H9 (cell line): ENCODE measurements at regions not wholly inside any gene's neighbourhood (a gene's known extent, or its start where the extent isn't known, plus 50 kb on each side); places are given as distances from the start of the nearest gene placed in this dataset.

Source experiments
- DNase-seq: peaks from one replicate; pipeline ENCODE4 v3.0.0-alpha.2; 2017
- H2AFZ ChIP-seq: one replicate; pipeline ENCODE4 v1.6.1; 2013; ENCODE audit warnings: mild to moderate bottlenecking, low read length, control low read depth, moderate library complexity
- H2AK5ac ChIP-seq: 2 replicates; pipeline ENCODE4 v1.6.1; 2013; ENCODE audit warnings: low read length, control low read depth, mixed read lengths; ENCODE audit not compliant: insufficient read length
- H2BK120ac ChIP-seq: one replicate; pipeline ENCODE4 v1.6.1; 2013; ENCODE audit warnings: low read depth, mild to moderate bottlenecking, low read length, control low read depth, inconsistent platforms; ENCODE audit not compliant: poor library complexity, severe bottlenecking
- H2BK12ac ChIP-seq: 2 replicates; pipeline ENCODE4 v1.6.1; 2013; ENCODE audit warnings: low read length, control low read depth, mixed read lengths, low read depth; ENCODE audit not compliant: insufficient read length
- H2BK15ac ChIP-seq: 2 replicates; pipeline ENCODE4 v1.6.1; 2013; ENCODE audit warnings: low read depth, low read length, control low read depth
- H2BK20ac ChIP-seq: one replicate; pipeline ENCODE4 v1.6.1; 2013; ENCODE audit warnings: low read depth, mild to moderate bottlenecking, low read length, control low read depth, inconsistent platforms; ENCODE audit not compliant: poor library complexity, severe bottlenecking
- H2BK5ac ChIP-seq: 2 replicates; pipeline ENCODE4 v1.6.1; 2013; ENCODE audit warnings: low read length, control low read depth, mixed read lengths; ENCODE audit not compliant: insufficient read length
- H3K14ac ChIP-seq: 2 replicates; pipeline ENCODE4 v1.6.1; 2013; ENCODE audit warnings: low read length, control low read depth; ENCODE audit not compliant: insufficient read depth
- H3K18ac ChIP-seq: 2 replicates; pipeline ENCODE4 v1.6.1; 2013; ENCODE audit warnings: low read depth, mild to moderate bottlenecking, mixed read lengths, low read length, control low read depth; ENCODE audit not compliant: insufficient read length
- H3K23ac ChIP-seq: 2 replicates; pipeline ENCODE4 v1.6.1; 2013; ENCODE audit warnings: low read length, control low read depth, mixed read lengths, low read depth; ENCODE audit not compliant: insufficient read length
- H3K23me2 ChIP-seq: 2 replicates; pipeline ENCODE4 v1.6.1; 2013; ENCODE audit warnings: low read depth, mild to moderate bottlenecking, mixed read lengths, low read length, control low read depth; ENCODE audit not compliant: insufficient read length, poor library complexity, severe bottlenecking
- H3K27ac ChIP-seq: 2 replicates; pipeline ENCODE4 v1.5.1; 2013; ENCODE audit warnings: low read length, control low read depth, mixed read lengths, low read depth; ENCODE audit not compliant: insufficient read length
- H3K27me3 ChIP-seq: 2 replicates; pipeline ENCODE4 v1.6.1; 2013; ENCODE audit warnings: low read length, control low read depth, inconsistent platforms; ENCODE audit not compliant: insufficient read depth
- H3K4ac ChIP-seq: 2 replicates; pipeline ENCODE4 v1.6.1; 2013; ENCODE audit warnings: low read depth, mild to moderate bottlenecking, control low read depth, inconsistent platforms, low read length, moderate library complexity
- H3K4me1 ChIP-seq: 2 replicates; pipeline ENCODE4 v1.6.1; 2013; ENCODE audit warnings: low read length, control low read depth, inconsistent platforms; ENCODE audit not compliant: insufficient read depth
- H3K4me2 ChIP-seq: 2 replicates; pipeline ENCODE4 v1.6.1; 2013; ENCODE audit warnings: low read length, control low read depth, mixed read lengths; ENCODE audit not compliant: insufficient read length, insufficient read depth
- H3K56ac ChIP-seq: 2 replicates; pipeline ENCODE4 v1.6.1; 2013; ENCODE audit warnings: low read depth, mild to moderate bottlenecking, mixed read lengths, low read length, control low read depth; ENCODE audit not compliant: insufficient read length
- H3K79me1 ChIP-seq: 2 replicates; pipeline ENCODE4 v1.6.1; 2013; ENCODE audit warnings: low read depth, mild to moderate bottlenecking, moderate library complexity, low read length, control low read depth, inconsistent platforms; ENCODE audit not compliant: insufficient read depth, poor library complexity, severe bottlenecking
- H3K79me2 ChIP-seq: 2 replicates; pipeline ENCODE4 v1.6.1; 2013; ENCODE audit warnings: low read length, control low read depth, inconsistent platforms; ENCODE audit not compliant: insufficient read depth
- H3K9ac ChIP-seq: 2 replicates; pipeline ENCODE4 v1.6.1; 2013; ENCODE audit warnings: low read length, control low read depth, mixed read lengths; ENCODE audit not compliant: insufficient read length; ENCODE audit errors: extremely low read depth
- H3K9me3 ChIP-seq: one replicate; pipeline ENCODE4 v1.6.1; 2013; ENCODE audit warnings: low read depth, low read length, inconsistent platforms; ENCODE audit not compliant: control insufficient read depth
- H3T11ph ChIP-seq: one replicate; pipeline ENCODE4 v1.6.1; 2013; ENCODE audit warnings: mild to moderate bottlenecking, low read length, control low read depth, inconsistent platforms
- H4K20me1 ChIP-seq: one replicate; pipeline ENCODE4 v1.6.1; 2013; ENCODE audit not compliant: control insufficient read depth, insufficient read length, insufficient read depth
- H4K5ac ChIP-seq: 2 replicates; pipeline ENCODE4 v1.6.1; 2013; ENCODE audit warnings: low read depth, mild to moderate bottlenecking, mixed read lengths, low read length, control low read depth; ENCODE audit not compliant: insufficient read length
- H4K8ac ChIP-seq: replicated peaks from 2 replicates; pipeline ENCODE4 v1.6.1; 2013; ENCODE audit warnings: low read length, control low read depth, mixed read lengths, low read depth; ENCODE audit not compliant: insufficient read length
- H4K91ac ChIP-seq: 2 replicates; pipeline ENCODE4 v1.6.1; 2013; ENCODE audit warnings: low read depth, mild to moderate bottlenecking, moderate library complexity, mixed read lengths, low read length, control low read depth; ENCODE audit not compliant: insufficient read length
- H3K27ac Mint-ChIP-seq, 3 experiments: 2 replicates in 2 of 3; 3 replicates in 1 of 3; pipeline ENCODE4 v1.8.0; 2020 to 2021; ENCODE audit warnings: mixed read lengths in 3 of 3, mild to moderate bottlenecking in 1 of 3, moderate library complexity in 1 of 3
- H3K27me3 Mint-ChIP-seq: 2 replicates; pipeline ENCODE4 v1.8.0; 2021; ENCODE audit warnings: low read depth, mild to moderate bottlenecking, moderate library complexity, mixed read lengths
- H3K36me3 Mint-ChIP-seq, 3 experiments: 2 replicates in 2 of 3; 3 replicates in 1 of 3; pipeline ENCODE4 v1.8.0; 2020 to 2021; ENCODE audit warnings: low read depth in 3 of 3, mixed read lengths in 3 of 3; ENCODE audit not compliant: insufficient read depth in 1 of 3
- H3K4me1 Mint-ChIP-seq, 2 experiments: 2 replicates each; pipeline ENCODE4 v1.8.0; 2020; ENCODE audit warnings: mixed read lengths in 2 of 2
- H3K4me3 Mint-ChIP-seq, 2 experiments: 2 replicates in 1 of 2; 3 replicates in 1 of 2; pipeline ENCODE4 v1.8.0; 2020 to 2021; ENCODE audit warnings: mild to moderate bottlenecking in 2 of 2, mixed read lengths in 2 of 2, moderate library complexity in 1 of 2
- H3K9me3 Mint-ChIP-seq, 2 experiments: 2 replicates in 1 of 2; 3 replicates in 1 of 2; pipeline ENCODE4 v1.8.0; 2020; ENCODE audit warnings: mild to moderate bottlenecking in 2 of 2, mixed read lengths in 2 of 2, moderate library complexity in 1 of 2
- WGBS: extraction: QIAGEN DNeasy Blood & Tissue Kit; methylation state at CpG from one replicate; pipeline ENCODE4 v1.1.7; 2013; ENCODE audit warnings: missing lambda C conversion rate, low lambda C conversion rate, mixed read lengths; ENCODE audit not compliant: insufficient read length; ENCODE audit errors: extremely low coverage; 5-methylcytosine and 5-hydroxymethylcytosine counted together
- TF ChIP-seq, protein P1 (sequence below): fragments of 200-600 bp; sonication (generic); conservative IDR thresholded peaks from 3 replicates; pipeline ENCODE4 v1.8.0; 2021; ENCODE audit warnings: antibody characterized with exemption, mild to moderate bottlenecking

DNA sequence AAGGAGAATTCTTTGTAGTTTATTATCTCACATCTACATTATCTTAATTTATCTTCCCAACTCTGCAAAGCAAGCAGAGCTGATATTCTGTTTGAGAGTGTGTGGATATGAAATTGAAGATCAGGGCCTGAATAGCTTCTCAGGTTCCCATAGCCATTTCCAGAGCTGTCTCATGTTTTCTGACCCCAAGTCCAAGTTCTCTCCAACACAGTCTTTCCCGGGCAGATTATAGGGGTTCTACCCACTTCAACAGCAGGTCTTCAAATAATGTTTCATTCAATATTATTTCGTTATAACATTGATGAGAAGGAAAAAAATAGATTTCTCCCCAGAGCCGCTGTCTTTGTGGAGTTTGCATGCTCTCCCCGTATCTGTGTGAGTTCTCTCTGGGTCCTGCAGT lies 234.9 kb downstream of the ENC1 start:
- no peaks in the 10 kb centered on the region for H3K23me2 ChIP-seq
- no peak overlapping the region for H3K14ac ChIP-seq
- peaks cover 8% of the 10 kb centered on the region for H3K27me3 Mint-ChIP-seq
- no peak overlapping the region for H3K9ac ChIP-seq
- H3K27ac ChIP-seq, result no peak overlapping the region
- H3K9me3 Mint-ChIP-seq, result no peaks in the 10 kb centered on the region
- no peak overlapping the region for H4K8ac ChIP-seq
- H4K91ac ChIP-seq, result no peak overlapping the region
- WGBS, result no CpG with 5 or more reads among the region's 4 CpGs
- no peaks in the 10 kb centered on the region for H3K79me1 ChIP-seq
- H2BK5ac ChIP-seq, result no peak overlapping the region
- no peak overlapping the region for H3K4ac ChIP-seq
- H2BK20ac ChIP-seq, result no peak overlapping the region
- no peak overlapping the region for H2BK12ac ChIP-seq
- H2BK15ac ChIP-seq, result no peak overlapping the region
- TF ChIP-seq, protein P1, sequence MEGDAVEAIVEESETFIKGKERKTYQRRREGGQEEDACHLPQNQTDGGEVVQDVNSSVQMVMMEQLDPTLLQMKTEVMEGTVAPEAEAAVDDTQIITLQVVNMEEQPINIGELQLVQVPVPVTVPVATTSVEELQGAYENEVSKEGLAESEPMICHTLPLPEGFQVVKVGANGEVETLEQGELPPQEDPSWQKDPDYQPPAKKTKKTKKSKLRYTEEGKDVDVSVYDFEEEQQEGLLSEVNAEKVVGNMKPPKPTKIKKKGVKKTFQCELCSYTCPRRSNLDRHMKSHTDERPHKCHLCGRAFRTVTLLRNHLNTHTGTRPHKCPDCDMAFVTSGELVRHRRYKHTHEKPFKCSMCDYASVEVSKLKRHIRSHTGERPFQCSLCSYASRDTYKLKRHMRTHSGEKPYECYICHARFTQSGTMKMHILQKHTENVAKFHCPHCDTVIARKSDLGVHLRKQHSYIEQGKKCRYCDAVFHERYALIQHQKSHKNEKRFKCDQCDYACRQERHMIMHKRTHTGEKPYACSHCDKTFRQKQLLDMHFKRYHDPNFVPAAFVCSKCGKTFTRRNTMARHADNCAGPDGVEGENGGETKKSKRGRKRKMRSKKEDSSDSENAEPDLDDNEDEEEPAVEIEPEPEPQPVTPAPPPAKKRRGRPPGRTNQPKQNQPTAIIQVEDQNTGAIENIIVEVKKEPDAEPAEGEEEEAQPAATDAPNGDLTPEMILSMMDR, result no peak
- no peaks in the 10 kb centered on the region for H4K20me1 ChIP-seq
- H3K9me3 ChIP-seq, result no peaks in the 10 kb centered on the region
- H3K4me1 Mint-ChIP-seq, result no peaks in the 10 kb centered on the region
- no peaks in the 10 kb centered on the region for H3K27me3 ChIP-seq
- no peak overlapping the region for H3K4me3 Mint-ChIP-seq
- H3K36me3 Mint-ChIP-seq, result no peaks in the 10 kb centered on the region; a peak in 1 of 7 replicates
- H3K18ac ChIP-seq, result no peak overlapping the region
- H2AFZ ChIP-seq, result no peak overlapping the region
- no peaks in the 10 kb centered on the region for H3K79me2 ChIP-seq
- no peak overlapping the region for H3K56ac ChIP-seq
- DNase-seq, result no peak
- H2BK120ac ChIP-seq, result no peak overlapping the region
- no peaks in the 10 kb centered on the region for H3K4me1 ChIP-seq
- H3K4me2 ChIP-seq, result no peak overlapping the region
- no peak overlapping the region for H2AK5ac ChIP-seq
- H3K27ac Mint-ChIP-seq, result no peak overlapping the region
- H3K23ac ChIP-seq, result no peak overlapping the region
- H4K5ac ChIP-seq, result no peak overlapping the region
- no peak overlapping the region for H3T11ph ChIP-seq
